CD4-positive, alpha-beta T cell treated with Interleukin-6 at 100 ng/mL for 8 hours (primary cell): ENCODE measurements at regions not wholly inside any gene's neighbourhood (a gene's known extent, or its start where the extent isn't known, plus 50 kb on each side); places are given as distances from the start of the nearest gene placed in this dataset.

Source experiments
- DNase-seq: peaks from one replicate; pipeline ENCODE4 v3.0.0-alpha.2; 2020; ENCODE audit warnings: mixed read lengths, low spot score

- no peak for DNase-seq
These were observed 386.4 kb upstream of the TNRC6C start for GRCh38 chr17:77572065-77572601.

- no peak for DNase-seq
These were observed 385.7 kb upstream of the TNRC6C start for GRCh38 chr17:77572851-77573250.

GRCh38 chr17:77577491-77577890 is 381.0 kb upstream of the TNRC6C start:
- DNase-seq, result no peak

GRCh38 chr17:77579131-77579530 is 379.4 kb upstream of the TNRC6C start:
- no peak for DNase-seq

GRCh38 chr17:77579682-77580081 is 378.8 kb upstream of the TNRC6C start:
- DNase-seq, result no peak

GRCh38 chr17:77580531-77581270 is 377.8 kb upstream of the TNRC6C start:
- no peak for DNase-seq

- DNase-seq, result no peak
These were observed 377.0 kb upstream of the TNRC6C start for GRCh38 chr17:77581480-77581879.

GRCh38 chr17:77585142-77585860 is 373.2 kb upstream of the TNRC6C start:
- no peak for DNase-seq

GRCh38 chr17:77590951-77591735 is 367.4 kb upstream of the TNRC6C start:
- no peak for DNase-seq

- no peak for DNase-seq
These were observed 366.2 kb upstream of the TNRC6C start for GRCh38 chr17:77592106-77592865.

- DNase-seq, result no peak
These were observed 365.4 kb upstream of the TNRC6C start for GRCh38 chr17:77593081-77593480.

- DNase-seq, result no peak
These were observed 363.9 kb upstream of the TNRC6C start for GRCh38 chr17:77594416-77595209.

- DNase-seq, result no peak
These were observed 361.7 kb upstream of the TNRC6C start for GRCh38 chr17:77596491-77597417.

- no peak for DNase-seq
These were observed 360.9 kb upstream of the TNRC6C start for GRCh38 chr17:77597418-77598240.

GRCh38 chr17:77598241-77598620 is 360.3 kb upstream of the TNRC6C start:
- no peak for DNase-seq

GRCh38 chr17:77599699-77600098 is 358.8 kb upstream of the TNRC6C start:
- DNase-seq, result no peak

GRCh38 chr17:77600346-77600745 is 358.2 kb upstream of the TNRC6C start:
- DNase-seq, result no peak

- DNase-seq, result no peak
These were observed 357.2 kb upstream of the TNRC6C start for GRCh38 chr17:77601054-77601979.
